Gastrocnemius medialis (tissue), 4 donors: ENCODE measurements at regions not wholly inside any gene's neighbourhood (a gene's known extent, or its start where the extent isn't known, plus 50 kb on each side); places are given as distances from the start of the nearest gene placed in this dataset.

Experiments
- POLR2A ChIP-seq, 2 donors: fragments of 450-650 bp; IDR thresholded peaks; one replicate each; pipeline ENCODE4 v1.6.1; 2017; ENCODE audit warnings: antibody characterized with exemption in 2 of 2, mild to moderate bottlenecking in 2 of 2, moderate library complexity in 2 of 2
- TF ChIP-seq, protein P1 (sequence below), 5 experiments: fragments of 450-650 bp in 3 of 5; fragments of 200-600 bp in 2 of 5; sonication (generic) in 2 of 5; IDR thresholded peaks in 4 of 5; conservative IDR thresholded peaks in 1 of 5; 1 replicate in 4 of 5; 2 replicates in 1 of 5; pipeline ENCODE4 v1.5.1; 2016 to 2019; ENCODE audit warnings: antibody characterized with exemption in 5 of 5, mild to moderate bottlenecking in 3 of 5, moderate library complexity in 3 of 5

DNA sequence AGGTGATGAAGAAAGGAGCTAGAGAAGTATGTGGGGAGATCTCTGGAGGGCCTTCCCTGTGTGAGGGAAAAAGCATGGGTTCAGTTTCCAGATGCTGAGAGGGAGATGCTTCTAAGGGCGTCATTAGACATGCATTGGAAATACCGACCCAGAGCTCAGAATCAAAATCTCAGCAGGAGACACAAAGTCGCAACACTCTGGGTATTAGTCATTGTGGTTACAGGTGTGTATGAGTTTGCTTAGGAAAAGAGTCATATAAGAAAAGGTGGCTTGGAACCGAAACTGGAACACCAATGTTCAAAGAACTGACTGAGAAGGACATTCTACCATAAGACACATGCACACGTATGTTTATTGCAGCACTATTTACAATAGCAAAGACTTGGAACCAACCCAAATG lies 477.1 kb downstream of the FBXO15 start:
- TF ChIP-seq, protein P1, sequence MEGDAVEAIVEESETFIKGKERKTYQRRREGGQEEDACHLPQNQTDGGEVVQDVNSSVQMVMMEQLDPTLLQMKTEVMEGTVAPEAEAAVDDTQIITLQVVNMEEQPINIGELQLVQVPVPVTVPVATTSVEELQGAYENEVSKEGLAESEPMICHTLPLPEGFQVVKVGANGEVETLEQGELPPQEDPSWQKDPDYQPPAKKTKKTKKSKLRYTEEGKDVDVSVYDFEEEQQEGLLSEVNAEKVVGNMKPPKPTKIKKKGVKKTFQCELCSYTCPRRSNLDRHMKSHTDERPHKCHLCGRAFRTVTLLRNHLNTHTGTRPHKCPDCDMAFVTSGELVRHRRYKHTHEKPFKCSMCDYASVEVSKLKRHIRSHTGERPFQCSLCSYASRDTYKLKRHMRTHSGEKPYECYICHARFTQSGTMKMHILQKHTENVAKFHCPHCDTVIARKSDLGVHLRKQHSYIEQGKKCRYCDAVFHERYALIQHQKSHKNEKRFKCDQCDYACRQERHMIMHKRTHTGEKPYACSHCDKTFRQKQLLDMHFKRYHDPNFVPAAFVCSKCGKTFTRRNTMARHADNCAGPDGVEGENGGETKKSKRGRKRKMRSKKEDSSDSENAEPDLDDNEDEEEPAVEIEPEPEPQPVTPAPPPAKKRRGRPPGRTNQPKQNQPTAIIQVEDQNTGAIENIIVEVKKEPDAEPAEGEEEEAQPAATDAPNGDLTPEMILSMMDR (IDR thresholded peaks at IDR 0.05 in 4 of 5, conservative IDR thresholded peaks at IDR 0.05 in 1 of 5), result no peak
- no peak for TF ChIP-seq POLR2A (IDR thresholded peaks at IDR 0.05)
